HG03103 (cell line): ENCODE measurements at regions not wholly inside any gene's neighbourhood (a gene's known extent, or its start where the extent isn't known, plus 50 kb on each side); places are given as distances from the start of the nearest gene placed in this dataset.
"Not testable (repeated sequence)": the region's sequence is repeated elsewhere in the genome, so short reads cannot be mapped to it uniquely, and the experiment has no call there.

Source experiments
- ATAC-seq: cut with Tn5 transposase; IDR thresholded peaks from one replicate; pipeline ENCODE4 v1.9.1; 2021; ENCODE audit warnings: low read depth; ENCODE audit not compliant: unreplicated experiment

- ATAC-seq: no peak
Observed at GRCh38 chr16:73428121-73428520, 380.2 kb upstream of the ZFHX3 start.

- ATAC-seq: no peak
Observed at GRCh38 chr16:73427164-73427563, 379.2 kb upstream of the ZFHX3 start.

GRCh38 chr16:73426433-73427160, 378.7 kb upstream of the ZFHX3 start:
- no peak for ATAC-seq

- ATAC-seq: no peak
Observed at GRCh38 chr16:73420676-73421075, 372.7 kb upstream of the ZFHX3 start.

- no peak for ATAC-seq
Observed at GRCh38 chr16:73420244-73420643, 372.3 kb upstream of the ZFHX3 start.

- no peak for ATAC-seq
Observed at GRCh38 chr16:73418691-73419090, 370.8 kb upstream of the ZFHX3 start.

- no peak for ATAC-seq
Observed at GRCh38 chr16:73418051-73418450, 370.1 kb upstream of the ZFHX3 start.

GRCh38 chr16:73415286-73415685, 367.4 kb upstream of the ZFHX3 start:
- ATAC-seq: no peak

- no peak for ATAC-seq
Observed at GRCh38 chr16:73414638-73415037, 366.7 kb upstream of the ZFHX3 start.

GRCh38 chr16:73413830-73414190, 365.9 kb upstream of the ZFHX3 start:
- no peak for ATAC-seq

- ATAC-seq: no peak
Observed at GRCh38 chr16:73413091-73413829, 365.3 kb upstream of the ZFHX3 start.

- ATAC-seq: no peak
Observed at GRCh38 chr16:73412416-73412815, 364.5 kb upstream of the ZFHX3 start.

GRCh38 chr16:73408716-73409115, 360.8 kb upstream of the ZFHX3 start:
- no peak for ATAC-seq

- ATAC-seq: no peak
Observed at GRCh38 chr16:73408311-73408710, 360.4 kb upstream of the ZFHX3 start.

GRCh38 chr16:73405851-73406250, 357.9 kb upstream of the ZFHX3 start:
- ATAC-seq: no peak

GRCh38 chr16:73404001-73404400, 356.1 kb upstream of the ZFHX3 start:
- ATAC-seq: no peak

- no peak for ATAC-seq
Observed at GRCh38 chr16:73403291-73403690, 355.4 kb upstream of the ZFHX3 start.

GRCh38 chr16:73400951-73401350, 353.0 kb upstream of the ZFHX3 start:
- no peak for ATAC-seq

- ATAC-seq: no peak
Observed at GRCh38 chr16:73399997-73400396, 352.1 kb upstream of the ZFHX3 start.

- no peak for ATAC-seq
Observed at GRCh38 chr16:73399486-73399885, 351.6 kb upstream of the ZFHX3 start.

- ATAC-seq: not testable (repeated sequence)
Observed at GRCh38 chr16:73398604-73399003, 350.7 kb upstream of the ZFHX3 start.

- ATAC-seq: no peak
Observed at GRCh38 chr16:73396556-73396955, 348.6 kb upstream of the ZFHX3 start.
